B cell (primary cell): ENCODE measurements at regions not wholly inside any gene's neighbourhood (a gene's known extent, or its start where the extent isn't known, plus 50 kb on each side); places are given as distances from the start of the nearest gene placed in this dataset.

Experiments
- EZH2 ChIP-seq: IDR thresholded peaks from 2 replicates; pipeline ENCODE4 v1.6.1; 2012; ENCODE audit warnings: borderline replicate concordance, low read depth, mild to moderate bottlenecking, moderate library complexity, low read length; ENCODE audit not compliant: insufficient read depth, poor library complexity, severe bottlenecking
- TF ChIP-seq, protein P1 (sequence below): fragments of 200-600 bp; IDR thresholded peaks from one replicate; pipeline ENCODE4 v1.8.0; 2022; ENCODE audit warnings: antibody characterized with exemption, mild to moderate bottlenecking

DNA sequence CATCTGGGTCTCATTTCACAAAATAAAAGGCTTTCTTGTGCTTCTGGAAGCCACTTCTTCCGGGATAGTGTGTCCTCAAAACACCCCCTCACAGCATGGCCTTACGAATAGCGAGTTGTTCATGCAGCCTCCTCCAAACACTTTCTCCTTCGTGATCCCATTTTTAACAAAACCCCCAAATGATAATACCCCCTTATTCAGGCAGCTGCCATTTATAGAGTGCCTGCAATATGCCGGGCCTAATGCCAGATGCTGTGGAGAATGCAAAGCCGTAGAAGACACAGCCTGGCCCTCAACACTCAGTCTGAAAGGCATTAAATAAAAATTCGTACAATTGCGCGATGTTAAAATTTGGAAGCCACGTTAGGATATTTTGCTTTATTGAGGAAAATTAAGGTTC lies 66.4 kb upstream of the SLC44A1 start:
- TF ChIP-seq, protein P1, sequence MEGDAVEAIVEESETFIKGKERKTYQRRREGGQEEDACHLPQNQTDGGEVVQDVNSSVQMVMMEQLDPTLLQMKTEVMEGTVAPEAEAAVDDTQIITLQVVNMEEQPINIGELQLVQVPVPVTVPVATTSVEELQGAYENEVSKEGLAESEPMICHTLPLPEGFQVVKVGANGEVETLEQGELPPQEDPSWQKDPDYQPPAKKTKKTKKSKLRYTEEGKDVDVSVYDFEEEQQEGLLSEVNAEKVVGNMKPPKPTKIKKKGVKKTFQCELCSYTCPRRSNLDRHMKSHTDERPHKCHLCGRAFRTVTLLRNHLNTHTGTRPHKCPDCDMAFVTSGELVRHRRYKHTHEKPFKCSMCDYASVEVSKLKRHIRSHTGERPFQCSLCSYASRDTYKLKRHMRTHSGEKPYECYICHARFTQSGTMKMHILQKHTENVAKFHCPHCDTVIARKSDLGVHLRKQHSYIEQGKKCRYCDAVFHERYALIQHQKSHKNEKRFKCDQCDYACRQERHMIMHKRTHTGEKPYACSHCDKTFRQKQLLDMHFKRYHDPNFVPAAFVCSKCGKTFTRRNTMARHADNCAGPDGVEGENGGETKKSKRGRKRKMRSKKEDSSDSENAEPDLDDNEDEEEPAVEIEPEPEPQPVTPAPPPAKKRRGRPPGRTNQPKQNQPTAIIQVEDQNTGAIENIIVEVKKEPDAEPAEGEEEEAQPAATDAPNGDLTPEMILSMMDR, result no peak
- TF ChIP-seq EZH2, result no peak
